ENCODE measurements at regions not wholly inside any gene's neighbourhood (a gene's known extent, or its start where the extent isn't known, plus 50 kb on each side); places are given as distances from the start of the nearest gene placed in this dataset.
"Not testable (repeated sequence)": the region's sequence is repeated elsewhere in the genome, so short reads cannot be mapped to it uniquely, and the experiment has no call there.

- H3F3A ChIP-seq (ENCODE audit: control insufficient read depth, insufficient read depth) = no peaks in the 10 kb centered on the region
- peaks cover 6% of the 10 kb centered on the region for H3K4me1 ChIP-seq (ENCODE audit: control insufficient read depth, low read length)
- H3K4me3 ChIP-seq (ENCODE audit: low read length) = no peak overlapping the region
- H3K9me2 ChIP-seq (replicated peaks; ENCODE audit: control insufficient read depth, low read length) = no peaks in the 10 kb centered on the region
- TF ChIP-seq EZH2phosphoT487 (IDR thresholded peaks at IDR 0.05; ENCODE audit: borderline replicate concordance, low read length) = no peak
- no peak for TF ChIP-seq CTCF (IDR thresholded peaks at IDR 0.05; ENCODE audit: low read depth, low read length, poor library complexity, severe bottlenecking)
- no peaks in the 10 kb centered on the region for H3K27me3 ChIP-seq (ENCODE audit: control insufficient read depth, low read length)
- H4K20me1 ChIP-seq (ENCODE audit: control insufficient read depth, insufficient read depth, low read depth, low read length) = no peaks in the 10 kb centered on the region
- H3K4me2 ChIP-seq (ENCODE audit: low read length) = no peak overlapping the region
- no peak overlapping the region for H3K27ac ChIP-seq (ENCODE audit: low read depth, low read length)
- no peaks in the 10 kb centered on the region for H3K79me2 ChIP-seq (ENCODE audit: control insufficient read depth, low read length)
- H3K9me3 ChIP-seq (ENCODE audit: control insufficient read depth, insufficient read depth, low read length) = 0 out of 2 replicates have a peak, but pooled peaks cover 3% of the 10 kb centered on the region
- H3K36me3 ChIP-seq (ENCODE audit: control insufficient read depth, low read length) = no peaks in the 10 kb centered on the region
These were observed 71.7 kb upstream of the SGK1 start for GRCh38 chr6:134389658-134390057.

- no peaks in the 10 kb centered on the region for H3K79me2 ChIP-seq (ENCODE audit: control insufficient read depth, low read length)
These were observed 71.2 kb upstream of the SGK1 start for GRCh38 chr6:134389129-134389528.

GRCh38 chr6:134386482-134386881 lies 68.6 kb upstream of the SGK1 start:
- not testable (repeated sequence) for H3K9me3 ChIP-seq (ENCODE audit: control insufficient read depth, insufficient read depth, low read length); H4K20me1 ChIP-seq (ENCODE audit: control insufficient read depth, insufficient read depth, low read depth, low read length); H3K27ac ChIP-seq (ENCODE audit: low read depth, low read length); H3K9me2 ChIP-seq (replicated peaks; ENCODE audit: control insufficient read depth, low read length); H3K4me2 ChIP-seq (ENCODE audit: low read length); H3K36me3 ChIP-seq (ENCODE audit: control insufficient read depth, low read length); H3F3A ChIP-seq (ENCODE audit: control insufficient read depth, insufficient read depth); H3K27me3 ChIP-seq (ENCODE audit: control insufficient read depth, low read length); H3K4me1 ChIP-seq (ENCODE audit: control insufficient read depth, low read length); H3K79me2 ChIP-seq (ENCODE audit: control insufficient read depth, low read length); H3K4me3 ChIP-seq (ENCODE audit: low read length)

More at GRCh38 chr6:134389129-134389528, 71.2 kb upstream of the SGK1 start:
- Histone ChIP-seq H3K9me3 (ENCODE audit: control insufficient read depth, insufficient read depth, low read length) (0 out of 2 replicates have a peak, but pooled peaks cover 3% of the 10 kb centered on the region), H3K9me2 (replicated peaks; ENCODE audit: control insufficient read depth, low read length) (no peaks in the 10 kb centered on the region), H3K4me1 (ENCODE audit: control insufficient read depth, low read length) (peaks cover 6% of the 10 kb centered on the region), H3K27ac (ENCODE audit: low read depth, low read length) (no peak overlapping the region), H4K20me1 (ENCODE audit: control insufficient read depth, insufficient read depth, low read depth, low read length) (no peaks in the 10 kb centered on the region), H3K4me3 (ENCODE audit: low read length) (no peak overlapping the region), H3K27me3 (ENCODE audit: control insufficient read depth, low read length) (no peaks in the 10 kb centered on the region), H3K4me2 (ENCODE audit: low read length) (no peak overlapping the region), H3F3A (ENCODE audit: control insufficient read depth, insufficient read depth) (no peaks in the 10 kb centered on the region), H3K36me3 (ENCODE audit: control insufficient read depth, low read length) (no peaks in the 10 kb centered on the region)
- TF ChIP-seq EZH2phosphoT487 (IDR thresholded peaks at IDR 0.05; ENCODE audit: borderline replicate concordance, low read length) = no peak
- TF ChIP-seq CTCF (IDR thresholded peaks at IDR 0.05; ENCODE audit: low read depth, low read length, poor library complexity, severe bottlenecking) = no peak

- Histone ChIP-seq H3K9me3 (ENCODE audit: control insufficient read depth, insufficient read depth, low read length) (0 out of 2 replicates have a peak, but pooled peaks cover 3% of the 10 kb centered on the region), H3K27me3 (ENCODE audit: control insufficient read depth, low read length) (no peaks in the 10 kb centered on the region), H3K4me1 (ENCODE audit: control insufficient read depth, low read length) (no peaks in the 10 kb centered on the region; the same call in 1 of the 2 replicates), H3F3A (ENCODE audit: control insufficient read depth, insufficient read depth) (no peaks in the 10 kb centered on the region), H3K79me2 (ENCODE audit: control insufficient read depth, low read length) (no peaks in the 10 kb centered on the region), H3K4me2 (ENCODE audit: low read length) (no peak overlapping the region), H3K27ac (ENCODE audit: low read depth, low read length) (no peak overlapping the region), H3K9me2 (replicated peaks; ENCODE audit: control insufficient read depth, low read length) (no peaks in the 10 kb centered on the region), H3K4me3 (ENCODE audit: low read length) (no peak overlapping the region), H4K20me1 (ENCODE audit: control insufficient read depth, insufficient read depth, low read depth, low read length) (no peaks in the 10 kb centered on the region), H3K36me3 (ENCODE audit: control insufficient read depth, low read length) (no peaks in the 10 kb centered on the region)
- TF ChIP-seq CTCF (IDR thresholded peaks at IDR 0.05; ENCODE audit: low read depth, low read length, poor library complexity, severe bottlenecking) (no peak), EZH2phosphoT487 (IDR thresholded peaks at IDR 0.05; ENCODE audit: borderline replicate concordance, low read length) (no peak)
These were observed 64.0 kb upstream of the SGK1 start for GRCh38 chr6:134381959-134382358.

Measured in DOHH2 (cell line).